Large intestine (tissue), 3 donors: ENCODE measurements at regions not wholly inside any gene's neighbourhood (a gene's known extent, or its start where the extent isn't known, plus 50 kb on each side); places are given as distances from the start of the nearest gene placed in this dataset.

ENCODE experiments used
- DNase-seq, 2 donors: peaks; one replicate each; pipeline versions ENCODE4 v3.0.0 to v3.0.0-alpha.2; 2013
- H3K27ac ChIP-seq: one replicate; pipeline ENCODE4 v1.5.1; 2013; ENCODE audit warnings: low read length
- H3K27me3 ChIP-seq: 2 replicates; pipeline ENCODE4 v1.6.1; 2013; ENCODE audit warnings: low read length; ENCODE audit not compliant: control insufficient read depth, insufficient read depth
- H3K36me3 ChIP-seq: 2 replicates; pipeline ENCODE4 v1.6.1; 2013; ENCODE audit warnings: low read length; ENCODE audit not compliant: control insufficient read depth, insufficient read depth
- H3K4me1 ChIP-seq: one replicate; pipeline ENCODE4 v1.6.1; 2013; ENCODE audit warnings: low read length; ENCODE audit not compliant: control insufficient read depth, insufficient read depth
- H3K4me3 ChIP-seq: one replicate; pipeline ENCODE4 v1.5.1; 2013; ENCODE audit warnings: low read length
- H3K9me3 ChIP-seq: one replicate; pipeline ENCODE4 v1.6.1; 2013; ENCODE audit warnings: mild to moderate bottlenecking, low read depth, low read length, moderate library complexity; ENCODE audit not compliant: control insufficient read depth
- WGBS: methylation state at CpG from one replicate; pipeline ENCODE4 v1.1.5; 2013; ENCODE audit warnings: low lambda C conversion rate; ENCODE audit not compliant: insufficient coverage; 5-methylcytosine and 5-hydroxymethylcytosine counted together

GRCh38 chr4:163419074-163419473, 54.5 kb downstream of the TKTL2 start:
- DNase-seq = no peak
- Histone ChIP-seq H3K27me3 (no peaks in the 10 kb centered on the region), H3K4me1 (no peaks in the 10 kb centered on the region), H3K4me3 (no peak overlapping the region), H3K36me3 (no peaks in the 10 kb centered on the region), H3K9me3 (no peaks in the 10 kb centered on the region), H3K27ac (no peak overlapping the region)

- no peaks in the 10 kb centered on the region for H3K9me3 ChIP-seq
- DNase-seq = no peak
- no peaks in the 10 kb centered on the region for H3K27me3 ChIP-seq
- H3K4me1 ChIP-seq = no peaks in the 10 kb centered on the region
- no peak overlapping the region for H3K27ac ChIP-seq
- no peaks in the 10 kb centered on the region for H3K36me3 ChIP-seq
- WGBS = no CpG with 5 or more reads among the region's 3 CpGs
- no peak overlapping the region for H3K4me3 ChIP-seq
Measured at GRCh38 chr4:163415668-163416067, 57.9 kb downstream of the TKTL2 start.

- WGBS = 88% methylated on average over 2 of the region's 3 CpGs
- no peak for DNase-seq
- no peaks in the 10 kb centered on the region for H3K4me1 ChIP-seq
- no peak overlapping the region for H3K4me3 ChIP-seq
- H3K27ac ChIP-seq = no peak overlapping the region
- H3K27me3 ChIP-seq = no peaks in the 10 kb centered on the region
- no peaks in the 10 kb centered on the region for H3K36me3 ChIP-seq
- no peaks in the 10 kb centered on the region for H3K9me3 ChIP-seq
Measured at GRCh38 chr4:163414275-163414674, 59.3 kb downstream of the TKTL2 start.

- Histone ChIP-seq H3K36me3 (no peaks in the 10 kb centered on the region), H3K27me3 (no peaks in the 10 kb centered on the region), H3K4me1 (no peaks in the 10 kb centered on the region), H3K27ac (no peak overlapping the region), H3K4me3 (peak overlapping the region; percentile 34), H3K9me3 (no peaks in the 10 kb centered on the region)
- WGBS = 13% methylated on average over 2 of the region's 5 CpGs
- peak in 1 of 2 donors; percentile 31 for DNase-seq
Measured at GRCh38 chr4:163404580-163404979, 60.9 kb downstream of the NPY5R start.

GRCh38 chr4:163404080-163404479, 60.4 kb downstream of the NPY5R start:
- DNase-seq = peak in 1 of 2 donors; percentile 14
- peak overlapping the region; percentile 34 for H3K4me3 ChIP-seq
- no peaks in the 10 kb centered on the region for H3K27me3 ChIP-seq
- no peaks in the 10 kb centered on the region for H3K4me1 ChIP-seq
- H3K27ac ChIP-seq = no peak overlapping the region
- no peaks in the 10 kb centered on the region for H3K36me3 ChIP-seq
- no peaks in the 10 kb centered on the region for H3K9me3 ChIP-seq
- WGBS = 33% methylated on average over 1 of the region's 1 CpG
